AG10803 (cell line): ENCODE measurements at regions not wholly inside any gene's neighbourhood (a gene's known extent, or its start where the extent isn't known, plus 50 kb on each side); places are given as distances from the start of the nearest gene placed in this dataset.

Source experiments
- DNase-seq: peaks from one replicate; pipeline ENCODE4 v3.0.0; 2010; ENCODE audit warnings: low read depth
- H3K4me3 ChIP-seq: 2 replicates; pipeline ENCODE4 v1.5.1; 2011; ENCODE audit warnings: mild to moderate bottlenecking, low read length, control low read depth
- CTCF ChIP-seq: conservative IDR thresholded peaks from 2 replicates; pipeline ENCODE4 v1.5.1; 2011; ENCODE audit warnings: mild to moderate bottlenecking, low read length, control low read depth, inconsistent platforms

GRCh38 chr6:155509743-155510475 lies 54.3 kb upstream of the NOX3 start:
- DNase-seq, result no peak
- TF ChIP-seq CTCF, result no peak
- no peak overlapping the region for H3K4me3 ChIP-seq

DNA sequence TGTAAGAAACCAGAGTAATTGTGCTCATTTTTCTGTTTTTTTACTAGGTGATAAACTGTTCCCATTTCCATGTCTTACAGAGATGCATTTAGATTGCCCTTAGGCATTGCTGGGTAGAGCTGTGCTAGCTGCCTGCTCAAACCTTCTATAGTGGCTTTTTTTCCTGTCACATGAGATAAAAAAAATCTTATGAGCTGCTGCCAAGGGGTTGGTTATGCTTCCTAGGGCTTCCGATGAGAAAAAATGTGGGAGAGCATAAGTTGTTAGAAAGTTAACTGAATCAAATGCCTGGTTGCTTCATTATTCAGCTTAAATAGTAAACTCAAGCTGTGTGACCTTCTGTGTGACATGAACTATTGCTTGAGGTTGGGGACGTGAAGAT lies 50.0 kb upstream of the NOX3 start:
- DNase-seq, result no peak
- TF ChIP-seq CTCF, result no peak
- no peak overlapping the region for H3K4me3 ChIP-seq
